ENCODE measurements at regions not wholly inside any gene's neighbourhood (a gene's known extent, or its start where the extent isn't known, plus 50 kb on each side); places are given as distances from the start of the nearest gene placed in this dataset.

- H3K4me1 ChIP-seq = peaks cover 0 to 17% (median 7%) of the 10 kb centered on the region in 9 donors
- no peaks in the 10 kb centered on the region for H3K36me3 ChIP-seq
- WGBS, 2 donors = 30 to 45% methylated on average over 1 of the region's 1 CpG
- intact Hi-C loops (cut with DNase I) = no loop called here
- DNase-seq (no peak), ATAC-seq (peak in 1 of 8 donors; percentile 54)
- TF ChIP-seq CTCF (IDR thresholded peaks at IDR 0.05) = no peak
- peak overlapping the region in 4 of 10 donors; percentile 16 to 61 (median 46) for H3K27ac ChIP-seq
- no peaks in the 10 kb centered on the region for H3K27me3 ChIP-seq
- H3K4me3 ChIP-seq = no peak overlapping the region
- H3K9me3 ChIP-seq = peaks cover 0 to 22% (median 0%) of the 10 kb centered on the region in 11 donors
Measured at GRCh38 chr3:101172516-101172915, 147.9 kb downstream of the IMPG2 start.

GRCh38 chr3:101171681-101172191 is 148.6 kb downstream of the IMPG2 start:
- H3K27ac ChIP-seq = peak overlapping the region in 4 of 10 donors; percentile 16 to 61 (median 35)
- no peak for TF ChIP-seq CTCF (IDR thresholded peaks at IDR 0.05)
- no peaks in the 10 kb centered on the region for H3K27me3 ChIP-seq
- no peak for DNase-seq
- intact Hi-C loops (cut with DNase I) = no loop called here
- H3K36me3 ChIP-seq = no peaks in the 10 kb centered on the region
- H3K4me3 ChIP-seq = no peak overlapping the region
- H3K9me3 ChIP-seq = peaks cover 0 to 22% (median 0%) of the 10 kb centered on the region in 11 donors
- ATAC-seq = peak in 5 of 8 donors; percentile 8 to 50 (median 37)
- peaks cover 0 to 17% (median 7%) of the 10 kb centered on the region in 9 donors for H3K4me1 ChIP-seq
- 91% methylated on average over 2 of the region's 2 CpGs for WGBS, 2 donors

- Histone ChIP-seq H3K9me3 (peaks cover 0 to 22% (median 0%) of the 10 kb centered on the region in 11 donors), H3K27me3 (no peaks in the 10 kb centered on the region), H3K27ac (peak overlapping the region in 5 of 10 donors; percentile 31 to 54 (median 41)), H3K4me3 (no peak overlapping the region), H3K4me1 (peaks cover 0 to 17% (median 7%) of the 10 kb centered on the region in 9 donors), H3K36me3 (no peaks in the 10 kb centered on the region)
- ATAC-seq (peak in 1 of 8 donors; percentile 34), DNase-seq (no peak)
- TF ChIP-seq CTCF (IDR thresholded peaks at IDR 0.05) = no peak
- WGBS, 2 donors = 58 to 78% methylated on average over 5 of the region's 5 CpGs
- intact Hi-C loops (cut with DNase I) = no loop called here
Measured at GRCh38 chr3:101170806-101171558, 149.4 kb downstream of the IMPG2 start.

- peak in 6 of 8 donors; percentile 27 to 64 (median 54) for ATAC-seq
- H3K36me3 ChIP-seq = no peaks in the 10 kb centered on the region
- no peak for TF ChIP-seq CTCF (IDR thresholded peaks at IDR 0.05)
- peak overlapping the region in 6 of 10 donors; percentile 15 to 54 (median 37) for H3K27ac ChIP-seq
- intact Hi-C loops (cut with DNase I) = no loop called here
- H3K9me3 ChIP-seq = peaks cover 0 to 19% (median 0%) of the 10 kb centered on the region in 11 donors
- H3K4me3 ChIP-seq = no peak overlapping the region
- 46 to 52% methylated on average over 8 of the region's 8 CpGs for WGBS, 2 donors
- peaks cover 0 to 17% (median 7%) of the 10 kb centered on the region in 9 donors for H3K4me1 ChIP-seq
- no peak for DNase-seq
- H3K27me3 ChIP-seq = no peaks in the 10 kb centered on the region
Measured at GRCh38 chr3:101170062-101170771, 150.2 kb downstream of the IMPG2 start.
